H9 (cell line): ENCODE measurements at regions not wholly inside any gene's neighbourhood (a gene's known extent, or its start where the extent isn't known, plus 50 kb on each side); places are given as distances from the start of the nearest gene placed in this dataset.

ENCODE experiments used
- DNase-seq: peaks from one replicate; pipeline ENCODE4 v3.0.0-alpha.2; 2017
- H2AFZ ChIP-seq: one replicate; pipeline ENCODE4 v1.6.1; 2013; ENCODE audit warnings: mild to moderate bottlenecking, low read length, control low read depth, moderate library complexity
- H2AK5ac ChIP-seq: 2 replicates; pipeline ENCODE4 v1.6.1; 2013; ENCODE audit warnings: low read length, control low read depth, mixed read lengths; ENCODE audit not compliant: insufficient read length
- H2BK120ac ChIP-seq: one replicate; pipeline ENCODE4 v1.6.1; 2013; ENCODE audit warnings: low read depth, mild to moderate bottlenecking, low read length, control low read depth, inconsistent platforms; ENCODE audit not compliant: poor library complexity, severe bottlenecking
- H2BK12ac ChIP-seq: 2 replicates; pipeline ENCODE4 v1.6.1; 2013; ENCODE audit warnings: low read length, control low read depth, mixed read lengths, low read depth; ENCODE audit not compliant: insufficient read length
- H2BK15ac ChIP-seq: 2 replicates; pipeline ENCODE4 v1.6.1; 2013; ENCODE audit warnings: low read depth, low read length, control low read depth
- H2BK20ac ChIP-seq: one replicate; pipeline ENCODE4 v1.6.1; 2013; ENCODE audit warnings: low read depth, mild to moderate bottlenecking, low read length, control low read depth, inconsistent platforms; ENCODE audit not compliant: poor library complexity, severe bottlenecking
- H2BK5ac ChIP-seq: 2 replicates; pipeline ENCODE4 v1.6.1; 2013; ENCODE audit warnings: low read length, control low read depth, mixed read lengths; ENCODE audit not compliant: insufficient read length
- H3K14ac ChIP-seq: 2 replicates; pipeline ENCODE4 v1.6.1; 2013; ENCODE audit warnings: low read length, control low read depth; ENCODE audit not compliant: insufficient read depth
- H3K18ac ChIP-seq: 2 replicates; pipeline ENCODE4 v1.6.1; 2013; ENCODE audit warnings: low read depth, mild to moderate bottlenecking, mixed read lengths, low read length, control low read depth; ENCODE audit not compliant: insufficient read length
- H3K23ac ChIP-seq: 2 replicates; pipeline ENCODE4 v1.6.1; 2013; ENCODE audit warnings: low read length, control low read depth, mixed read lengths, low read depth; ENCODE audit not compliant: insufficient read length
- H3K23me2 ChIP-seq: 2 replicates; pipeline ENCODE4 v1.6.1; 2013; ENCODE audit warnings: low read depth, mild to moderate bottlenecking, mixed read lengths, low read length, control low read depth; ENCODE audit not compliant: insufficient read length, poor library complexity, severe bottlenecking
- H3K27ac ChIP-seq: 2 replicates; pipeline ENCODE4 v1.5.1; 2013; ENCODE audit warnings: low read length, control low read depth, mixed read lengths, low read depth; ENCODE audit not compliant: insufficient read length
- H3K27me3 ChIP-seq: 2 replicates; pipeline ENCODE4 v1.6.1; 2013; ENCODE audit warnings: low read length, control low read depth, inconsistent platforms; ENCODE audit not compliant: insufficient read depth
- H3K4ac ChIP-seq: 2 replicates; pipeline ENCODE4 v1.6.1; 2013; ENCODE audit warnings: low read depth, mild to moderate bottlenecking, control low read depth, inconsistent platforms, low read length, moderate library complexity
- H3K4me1 ChIP-seq: 2 replicates; pipeline ENCODE4 v1.6.1; 2013; ENCODE audit warnings: low read length, control low read depth, inconsistent platforms; ENCODE audit not compliant: insufficient read depth
- H3K4me2 ChIP-seq: 2 replicates; pipeline ENCODE4 v1.6.1; 2013; ENCODE audit warnings: low read length, control low read depth, mixed read lengths; ENCODE audit not compliant: insufficient read length, insufficient read depth
- H3K56ac ChIP-seq: 2 replicates; pipeline ENCODE4 v1.6.1; 2013; ENCODE audit warnings: low read depth, mild to moderate bottlenecking, mixed read lengths, low read length, control low read depth; ENCODE audit not compliant: insufficient read length
- H3K79me1 ChIP-seq: 2 replicates; pipeline ENCODE4 v1.6.1; 2013; ENCODE audit warnings: low read depth, mild to moderate bottlenecking, moderate library complexity, low read length, control low read depth, inconsistent platforms; ENCODE audit not compliant: insufficient read depth, poor library complexity, severe bottlenecking
- H3K79me2 ChIP-seq: 2 replicates; pipeline ENCODE4 v1.6.1; 2013; ENCODE audit warnings: low read length, control low read depth, inconsistent platforms; ENCODE audit not compliant: insufficient read depth
- H3K9ac ChIP-seq: 2 replicates; pipeline ENCODE4 v1.6.1; 2013; ENCODE audit warnings: low read length, control low read depth, mixed read lengths; ENCODE audit not compliant: insufficient read length; ENCODE audit errors: extremely low read depth
- H3K9me3 ChIP-seq: one replicate; pipeline ENCODE4 v1.6.1; 2013; ENCODE audit warnings: low read depth, low read length, inconsistent platforms; ENCODE audit not compliant: control insufficient read depth
- H3T11ph ChIP-seq: one replicate; pipeline ENCODE4 v1.6.1; 2013; ENCODE audit warnings: mild to moderate bottlenecking, low read length, control low read depth, inconsistent platforms
- H4K20me1 ChIP-seq: one replicate; pipeline ENCODE4 v1.6.1; 2013; ENCODE audit not compliant: control insufficient read depth, insufficient read length, insufficient read depth
- H4K5ac ChIP-seq: 2 replicates; pipeline ENCODE4 v1.6.1; 2013; ENCODE audit warnings: low read depth, mild to moderate bottlenecking, mixed read lengths, low read length, control low read depth; ENCODE audit not compliant: insufficient read length
- H4K8ac ChIP-seq: replicated peaks from 2 replicates; pipeline ENCODE4 v1.6.1; 2013; ENCODE audit warnings: low read length, control low read depth, mixed read lengths, low read depth; ENCODE audit not compliant: insufficient read length
- H4K91ac ChIP-seq: 2 replicates; pipeline ENCODE4 v1.6.1; 2013; ENCODE audit warnings: low read depth, mild to moderate bottlenecking, moderate library complexity, mixed read lengths, low read length, control low read depth; ENCODE audit not compliant: insufficient read length
- H3K27ac Mint-ChIP-seq, 3 experiments: 2 replicates in 2 of 3; 3 replicates in 1 of 3; pipeline ENCODE4 v1.8.0; 2020 to 2021; ENCODE audit warnings: mixed read lengths in 3 of 3, mild to moderate bottlenecking in 1 of 3, moderate library complexity in 1 of 3
- H3K27me3 Mint-ChIP-seq: 2 replicates; pipeline ENCODE4 v1.8.0; 2021; ENCODE audit warnings: low read depth, mild to moderate bottlenecking, moderate library complexity, mixed read lengths
- H3K36me3 Mint-ChIP-seq, 3 experiments: 2 replicates in 2 of 3; 3 replicates in 1 of 3; pipeline ENCODE4 v1.8.0; 2020 to 2021; ENCODE audit warnings: low read depth in 3 of 3, mixed read lengths in 3 of 3; ENCODE audit not compliant: insufficient read depth in 1 of 3
- H3K4me1 Mint-ChIP-seq, 2 experiments: 2 replicates each; pipeline ENCODE4 v1.8.0; 2020; ENCODE audit warnings: mixed read lengths in 2 of 2
- H3K4me3 Mint-ChIP-seq, 2 experiments: 2 replicates in 1 of 2; 3 replicates in 1 of 2; pipeline ENCODE4 v1.8.0; 2020 to 2021; ENCODE audit warnings: mild to moderate bottlenecking in 2 of 2, mixed read lengths in 2 of 2, moderate library complexity in 1 of 2
- H3K9me3 Mint-ChIP-seq, 2 experiments: 2 replicates in 1 of 2; 3 replicates in 1 of 2; pipeline ENCODE4 v1.8.0; 2020; ENCODE audit warnings: mild to moderate bottlenecking in 2 of 2, mixed read lengths in 2 of 2, moderate library complexity in 1 of 2
- WGBS: extraction: QIAGEN DNeasy Blood & Tissue Kit; methylation state at CpG from one replicate; pipeline ENCODE4 v1.1.7; 2013; ENCODE audit warnings: missing lambda C conversion rate, low lambda C conversion rate, mixed read lengths; ENCODE audit not compliant: insufficient read length; ENCODE audit errors: extremely low coverage; 5-methylcytosine and 5-hydroxymethylcytosine counted together
- TF ChIP-seq, protein P1 (sequence below): fragments of 200-600 bp; sonication (generic); conservative IDR thresholded peaks from 3 replicates; pipeline ENCODE4 v1.8.0; 2021; ENCODE audit warnings: antibody characterized with exemption, mild to moderate bottlenecking

GRCh38 chr4:28009541-28009940 lies 1148.9 kb downstream of the STIM2 start:
- Histone ChIP-seq H3T11ph (no peak overlapping the region), H3K4ac (no peak overlapping the region), H4K91ac (no peak overlapping the region), H2BK20ac (no peak overlapping the region), H3K79me2 (no peaks in the 10 kb centered on the region), H2AFZ (no peak overlapping the region), H3K56ac (no peak overlapping the region), H3K9me3 (peaks cover 7% of the 10 kb centered on the region), H3K27ac (no peak overlapping the region), H3K79me1 (no peaks in the 10 kb centered on the region), H3K4me2 (no peak overlapping the region), H2BK15ac (no peak overlapping the region), H3K23me2 (no peaks in the 10 kb centered on the region), H3K18ac (no peak overlapping the region), H3K4me1 (no peaks in the 10 kb centered on the region), H3K23ac (no peak overlapping the region), H2BK5ac (no peak overlapping the region), H2BK12ac (no peak overlapping the region), H3K9ac (no peak overlapping the region), H2AK5ac (no peak overlapping the region), H3K27me3 (no peaks in the 10 kb centered on the region), H3K14ac (no peak overlapping the region), H4K20me1 (no peaks in the 10 kb centered on the region), H2BK120ac (no peak overlapping the region), H4K5ac (no peak overlapping the region), H4K8ac (no peak overlapping the region)
- Mint-ChIP-seq H3K9me3 (peaks cover 3 to 10% of the 10 kb centered on the region in 2 experiments; a peak in 4 of 5 replicates), H3K27me3 (no peaks in the 10 kb centered on the region), H3K36me3 (peaks cover 0 to 3% (median 3%) of the 10 kb centered on the region in 3 experiments; a peak in 3 of 7 replicates), H3K4me1 (no peaks in the 10 kb centered on the region), H3K4me3 (no peak overlapping the region), H3K27ac (no peak overlapping the region)
- WGBS: no CpG with 5 or more reads among the region's 2 CpGs
- no peak for DNase-seq
- TF ChIP-seq, protein P1, sequence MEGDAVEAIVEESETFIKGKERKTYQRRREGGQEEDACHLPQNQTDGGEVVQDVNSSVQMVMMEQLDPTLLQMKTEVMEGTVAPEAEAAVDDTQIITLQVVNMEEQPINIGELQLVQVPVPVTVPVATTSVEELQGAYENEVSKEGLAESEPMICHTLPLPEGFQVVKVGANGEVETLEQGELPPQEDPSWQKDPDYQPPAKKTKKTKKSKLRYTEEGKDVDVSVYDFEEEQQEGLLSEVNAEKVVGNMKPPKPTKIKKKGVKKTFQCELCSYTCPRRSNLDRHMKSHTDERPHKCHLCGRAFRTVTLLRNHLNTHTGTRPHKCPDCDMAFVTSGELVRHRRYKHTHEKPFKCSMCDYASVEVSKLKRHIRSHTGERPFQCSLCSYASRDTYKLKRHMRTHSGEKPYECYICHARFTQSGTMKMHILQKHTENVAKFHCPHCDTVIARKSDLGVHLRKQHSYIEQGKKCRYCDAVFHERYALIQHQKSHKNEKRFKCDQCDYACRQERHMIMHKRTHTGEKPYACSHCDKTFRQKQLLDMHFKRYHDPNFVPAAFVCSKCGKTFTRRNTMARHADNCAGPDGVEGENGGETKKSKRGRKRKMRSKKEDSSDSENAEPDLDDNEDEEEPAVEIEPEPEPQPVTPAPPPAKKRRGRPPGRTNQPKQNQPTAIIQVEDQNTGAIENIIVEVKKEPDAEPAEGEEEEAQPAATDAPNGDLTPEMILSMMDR: no peak
